ENCODE measurements at regions not wholly inside any gene's neighbourhood (a gene's known extent, or its start where the extent isn't known, plus 50 kb on each side); places are given as distances from the start of the nearest gene placed in this dataset.

DNA sequence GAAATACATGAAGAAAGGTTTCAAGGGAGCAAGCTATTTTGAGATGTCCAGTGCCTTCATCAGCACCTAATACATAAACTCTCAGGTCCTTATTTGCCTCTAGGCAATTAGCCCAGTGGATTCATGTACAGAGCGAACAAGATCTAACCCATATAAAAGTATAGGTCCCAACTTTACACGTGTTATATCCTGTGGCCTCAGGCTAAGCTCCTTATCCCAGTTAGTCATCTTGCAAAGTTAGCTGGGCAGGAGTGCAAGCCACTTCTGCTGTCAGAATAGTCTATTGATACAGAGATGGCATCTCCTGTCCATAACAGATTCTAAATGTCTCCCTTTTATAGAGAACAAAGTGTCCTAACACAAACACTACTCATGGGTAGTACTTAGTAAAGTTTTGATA lies 203.9 kb upstream of the PIK3C3 start:
- TF ChIP-seq, protein P1, sequence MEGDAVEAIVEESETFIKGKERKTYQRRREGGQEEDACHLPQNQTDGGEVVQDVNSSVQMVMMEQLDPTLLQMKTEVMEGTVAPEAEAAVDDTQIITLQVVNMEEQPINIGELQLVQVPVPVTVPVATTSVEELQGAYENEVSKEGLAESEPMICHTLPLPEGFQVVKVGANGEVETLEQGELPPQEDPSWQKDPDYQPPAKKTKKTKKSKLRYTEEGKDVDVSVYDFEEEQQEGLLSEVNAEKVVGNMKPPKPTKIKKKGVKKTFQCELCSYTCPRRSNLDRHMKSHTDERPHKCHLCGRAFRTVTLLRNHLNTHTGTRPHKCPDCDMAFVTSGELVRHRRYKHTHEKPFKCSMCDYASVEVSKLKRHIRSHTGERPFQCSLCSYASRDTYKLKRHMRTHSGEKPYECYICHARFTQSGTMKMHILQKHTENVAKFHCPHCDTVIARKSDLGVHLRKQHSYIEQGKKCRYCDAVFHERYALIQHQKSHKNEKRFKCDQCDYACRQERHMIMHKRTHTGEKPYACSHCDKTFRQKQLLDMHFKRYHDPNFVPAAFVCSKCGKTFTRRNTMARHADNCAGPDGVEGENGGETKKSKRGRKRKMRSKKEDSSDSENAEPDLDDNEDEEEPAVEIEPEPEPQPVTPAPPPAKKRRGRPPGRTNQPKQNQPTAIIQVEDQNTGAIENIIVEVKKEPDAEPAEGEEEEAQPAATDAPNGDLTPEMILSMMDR (IDR thresholded peaks at IDR 0.05): no peak
- TF ChIP-seq EZH2phosphoT487 (IDR thresholded peaks at IDR 0.05) (no peak), EZH2 (IDR thresholded peaks at IDR 0.05) (no peak)
